Keratinocyte (primary cell): ENCODE measurements at regions not wholly inside any gene's neighbourhood (a gene's known extent, or its start where the extent isn't known, plus 50 kb on each side); places are given as distances from the start of the nearest gene placed in this dataset.

Experiments used
- CTCF ChIP-seq, 3 experiments: IDR thresholded peaks in 1 of 3; conservative IDR thresholded peaks in 1 of 3; optimal IDR thresholded peaks in 1 of 3; 2 replicates in 2 of 3; 3 replicates in 1 of 3; pipeline versions ENCODE3 to v1.5.1; 2011; ENCODE audit warnings: low read length in 3 of 3, mild to moderate bottlenecking in 3 of 3, moderate library complexity in 2 of 3, control low read depth in 1 of 3, inconsistent platforms in 1 of 3; ENCODE audit not compliant: insufficient read depth in 2 of 3; ENCODE audit errors: extremely low read depth in 1 of 3
- EZH2 ChIP-seq: IDR thresholded peaks from one replicate; pipeline ENCODE4 v1.6.1; 2012; ENCODE audit warnings: inconsistent platforms, mild to moderate bottlenecking, low read length, moderate library complexity

GRCh38 chr9:109894473-109894872, 114.5 kb downstream of the PALM2AKAP2 start:
- TF ChIP-seq CTCF (optimal IDR thresholded peaks at IDR 0.05 in 1 of 3, IDR thresholded peaks at IDR 0.05 in 1 of 3, conservative IDR thresholded peaks at IDR 0.05 in 1 of 3; ENCODE audit: extremely low read depth in 1 of 3, insufficient read depth in 2 of 3, low read length in 3 of 3): no peak
- no peak for TF ChIP-seq EZH2
